Lower lobe of right lung (tissue), 2 donors: ENCODE measurements at regions not wholly inside any gene's neighbourhood (a gene's known extent, or its start where the extent isn't known, plus 50 kb on each side); places are given as distances from the start of the nearest gene placed in this dataset.

Experiments
- ATAC-seq, 2 donors: fragments of 200-7000 bp; cut with Tn5 transposase; one replicate each; pipeline ENCODE4 v1.9.1; 2020 to 2022; ENCODE audit warnings: mild to moderate bottlenecking in 2 of 2, moderate library complexity in 2 of 2
- DNase-seq: peaks from one replicate; pipeline ENCODE4 v3.0.0-alpha.2; 2020
- H3K27ac ChIP-seq: fragments of 200-600 bp; one replicate; pipeline ENCODE4 v1.8.0; 2022
- H3K27me3 ChIP-seq: fragments of 200-600 bp; one replicate; pipeline ENCODE4 v1.8.0; 2022; ENCODE audit warnings: low read depth
- H3K36me3 ChIP-seq: fragments of 200-600 bp; one replicate; pipeline ENCODE4 v1.8.0; 2022; ENCODE audit warnings: mild to moderate bottlenecking
- H3K4me1 ChIP-seq: fragments of 200-600 bp; one replicate; pipeline ENCODE4 v1.8.0; 2022
- H3K4me3 ChIP-seq: fragments of 200-600 bp; one replicate; pipeline ENCODE4 v1.8.0; 2022; ENCODE audit warnings: mild to moderate bottlenecking
- H3K9me3 ChIP-seq: fragments of 200-600 bp; one replicate; pipeline ENCODE4 v1.8.0; 2022
- CTCF ChIP-seq: fragments of 200-600 bp; IDR thresholded peaks from one replicate; pipeline ENCODE4 v1.8.0; 2022; ENCODE audit warnings: antibody characterized with exemption, mild to moderate bottlenecking
- intact Hi-C: fragments of 100-400 bp; cut with DNase I; formaldehyde crosslinking; loops from one replicate; pipeline ENCODE4 v1.11.0; 2022
- donor health status: DM: no; HTN: yes; CAD: no; lungs with severe emphysema.

GRCh38 chr10:120650705-120651399, 193.8 kb downstream of the PLPP4 start:
- no peaks in the 10 kb centered on the region for H3K36me3 ChIP-seq
- no peak overlapping the region for H3K4me3 ChIP-seq
- H3K27me3 ChIP-seq: no peaks in the 10 kb centered on the region
- intact Hi-C loops: no loop called here
- H3K4me1 ChIP-seq: no peaks in the 10 kb centered on the region
- DNase-seq (no peak), ATAC-seq (no peak)
- no peak for TF ChIP-seq CTCF
- no peaks in the 10 kb centered on the region for H3K9me3 ChIP-seq
- no peak overlapping the region for H3K27ac ChIP-seq

GRCh38 chr10:120656107-120656506, 195.1 kb upstream of the WDR11 start:
- DNase-seq: no peak
- Histone ChIP-seq H3K4me1 (no peaks in the 10 kb centered on the region), H3K9me3 (no peaks in the 10 kb centered on the region), H3K27me3 (no peaks in the 10 kb centered on the region), H3K36me3 (no peaks in the 10 kb centered on the region), H3K4me3 (no peak overlapping the region), H3K27ac (no peak overlapping the region)
- no peak for ATAC-seq
- intact Hi-C loops: no loop called here
- TF ChIP-seq CTCF: no peak

- Histone ChIP-seq H3K27me3 (no peaks in the 10 kb centered on the region), H3K9me3 (no peaks in the 10 kb centered on the region), H3K4me3 (no peak overlapping the region), H3K4me1 (no peaks in the 10 kb centered on the region), H3K27ac (no peak overlapping the region), H3K36me3 (no peaks in the 10 kb centered on the region)
- no peak for DNase-seq
- no peak for ATAC-seq
- intact Hi-C loops: no loop called here
- no peak for TF ChIP-seq CTCF
Observed at GRCh38 chr10:120657371-120657770, 193.8 kb upstream of the WDR11 start.

GRCh38 chr10:120658943-120659885, 191.9 kb upstream of the WDR11 start:
- DNase-seq (no peak), ATAC-seq (no peak)
- TF ChIP-seq CTCF: no peak
- no peaks in the 10 kb centered on the region for H3K9me3 ChIP-seq
- H3K36me3 ChIP-seq: no peaks in the 10 kb centered on the region
- H3K4me1 ChIP-seq: no peaks in the 10 kb centered on the region
- H3K27ac ChIP-seq: no peak overlapping the region
- H3K27me3 ChIP-seq: no peaks in the 10 kb centered on the region
- H3K4me3 ChIP-seq: no peak overlapping the region
- intact Hi-C loops: no loop called here

- ATAC-seq (no peak), DNase-seq (no peak)
- Histone ChIP-seq H3K9me3 (no peaks in the 10 kb centered on the region), H3K27ac (no peak overlapping the region), H3K36me3 (no peaks in the 10 kb centered on the region), H3K4me3 (no peak overlapping the region), H3K4me1 (no peaks in the 10 kb centered on the region), H3K27me3 (no peaks in the 10 kb centered on the region)
- intact Hi-C loops: no loop called here
- no peak for TF ChIP-seq CTCF
Observed at GRCh38 chr10:120666308-120666707, 184.9 kb upstream of the WDR11 start.
